HG02798 (cell line): ENCODE measurements at regions not wholly inside any gene's neighbourhood (a gene's known extent, or its start where the extent isn't known, plus 50 kb on each side); places are given as distances from the start of the nearest gene placed in this dataset.
"Not testable (repeated sequence)": the region's sequence is repeated elsewhere in the genome, so short reads cannot be mapped to it uniquely, and the experiment has no call there.

Experiments
- ATAC-seq: cut with Tn5 transposase; IDR thresholded peaks from one replicate; pipeline ENCODE4 v1.9.1; 2021; ENCODE audit warnings: mild to moderate bottlenecking; ENCODE audit not compliant: unreplicated experiment, poor library complexity

DNA sequence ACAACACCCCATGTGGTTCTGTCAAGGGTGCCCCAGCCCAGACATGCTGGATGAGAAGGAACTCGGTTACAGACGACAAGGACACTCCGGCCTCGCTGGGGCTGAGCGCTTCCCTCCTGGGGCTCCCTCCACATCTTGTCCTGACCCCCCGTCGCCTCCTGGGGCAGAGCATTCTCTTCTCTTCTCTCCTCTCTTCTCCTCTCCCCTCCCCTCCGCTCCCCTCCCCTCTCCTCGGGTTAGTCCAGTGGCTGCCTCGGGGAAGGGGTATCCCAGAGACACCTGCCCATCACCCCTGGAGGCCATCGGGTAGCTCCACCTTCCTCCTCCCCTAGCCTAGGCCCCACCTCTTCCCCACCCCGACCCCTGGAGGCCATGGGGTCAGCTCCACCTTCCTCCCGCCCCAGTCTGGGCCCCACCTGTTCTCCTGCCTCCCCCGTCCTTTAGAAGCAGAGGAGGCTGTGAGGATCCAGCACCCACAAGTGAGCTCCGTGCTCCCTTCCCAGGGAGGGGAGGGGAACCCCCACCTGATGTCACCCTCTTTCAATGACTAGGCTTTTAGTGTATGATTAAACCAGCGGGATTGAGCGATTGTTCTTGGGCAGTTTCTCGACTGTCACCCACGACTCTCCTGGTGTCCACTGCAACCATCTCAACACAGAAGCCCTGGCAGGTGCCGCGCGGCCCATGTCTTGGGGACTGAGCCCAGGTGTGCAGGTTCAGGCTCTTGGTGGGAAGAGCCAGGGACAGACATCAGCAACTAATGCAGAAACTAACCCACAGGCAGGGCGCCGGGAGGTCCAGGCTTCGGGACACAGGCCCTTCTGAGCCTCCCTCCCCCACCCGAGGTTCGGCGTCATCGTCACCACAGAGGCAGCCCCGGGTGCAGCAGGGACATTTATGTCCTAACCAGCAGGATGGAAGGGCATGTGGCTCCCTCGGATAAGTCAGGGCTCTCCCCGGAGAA, 330.4 kb downstream of the ADGRD1 start:
- ATAC-seq, result not testable (repeated sequence)

DNA sequence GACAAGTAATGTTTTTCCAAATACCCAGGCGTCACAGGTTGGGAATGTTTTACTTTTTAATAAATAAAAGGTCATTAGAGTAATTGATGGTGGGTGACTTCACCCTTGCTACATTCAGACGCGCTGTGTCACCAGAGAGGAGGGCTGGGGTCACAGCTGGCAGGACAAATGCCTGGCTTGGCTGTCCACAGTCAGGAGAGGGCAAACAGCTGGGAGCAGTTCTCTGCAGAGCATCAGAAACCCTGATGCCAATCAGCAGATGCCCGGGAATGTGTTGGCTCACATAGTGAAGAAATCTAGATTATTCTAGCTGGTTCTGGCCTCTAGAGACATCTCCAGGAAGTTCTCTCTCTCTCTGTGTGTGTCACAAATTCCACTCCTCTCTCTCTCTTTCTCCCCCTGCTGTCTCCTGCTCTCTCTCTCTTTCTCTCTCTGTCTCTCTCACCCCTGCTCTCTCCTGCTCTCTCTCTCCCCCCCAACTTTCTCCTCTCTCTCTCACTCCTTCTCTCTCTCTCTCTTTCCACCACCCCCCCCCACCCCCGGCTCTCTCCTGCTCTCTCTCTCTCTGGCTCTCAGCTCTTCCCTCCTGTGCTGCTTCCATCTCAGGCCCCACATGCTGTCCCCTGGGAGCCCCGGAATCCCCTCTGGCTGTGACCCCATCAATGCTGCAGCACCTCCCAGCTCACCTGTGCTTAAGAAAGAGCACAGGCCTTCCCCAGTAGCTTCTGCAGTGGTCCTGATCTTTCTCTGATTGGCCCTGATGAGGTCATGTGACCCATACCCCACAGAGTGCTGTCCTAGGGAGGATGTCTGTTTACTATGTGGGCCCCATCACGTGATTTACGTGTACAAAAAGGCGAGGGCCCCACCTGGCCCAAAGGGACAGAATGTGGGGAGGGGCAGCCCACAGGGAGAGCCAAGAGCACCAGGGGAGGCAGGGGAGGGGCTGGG, 331.5 kb downstream of the ADGRD1 start:
- not testable (repeated sequence) for ATAC-seq

DNA sequence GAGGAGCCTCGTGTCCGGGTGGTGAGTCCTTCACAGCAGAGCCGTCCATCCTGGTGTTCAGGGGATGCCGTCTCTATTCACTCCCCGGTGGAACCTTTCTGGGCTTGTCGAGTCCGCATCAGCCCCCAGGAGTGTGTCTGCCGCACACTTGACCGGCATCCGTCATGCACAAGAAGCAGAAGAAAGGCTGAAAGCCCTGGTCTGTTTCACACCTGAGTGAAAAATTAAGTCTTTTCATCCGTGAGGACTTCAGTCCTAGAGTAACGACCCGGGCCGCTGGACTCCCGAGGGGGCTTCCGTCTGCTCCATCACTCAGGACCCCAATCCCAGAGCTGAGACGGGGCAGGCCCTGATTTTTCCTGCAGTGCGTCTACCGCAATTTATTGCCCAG, 332.2 kb downstream of the ADGRD1 start:
- not testable (repeated sequence) for ATAC-seq

DNA sequence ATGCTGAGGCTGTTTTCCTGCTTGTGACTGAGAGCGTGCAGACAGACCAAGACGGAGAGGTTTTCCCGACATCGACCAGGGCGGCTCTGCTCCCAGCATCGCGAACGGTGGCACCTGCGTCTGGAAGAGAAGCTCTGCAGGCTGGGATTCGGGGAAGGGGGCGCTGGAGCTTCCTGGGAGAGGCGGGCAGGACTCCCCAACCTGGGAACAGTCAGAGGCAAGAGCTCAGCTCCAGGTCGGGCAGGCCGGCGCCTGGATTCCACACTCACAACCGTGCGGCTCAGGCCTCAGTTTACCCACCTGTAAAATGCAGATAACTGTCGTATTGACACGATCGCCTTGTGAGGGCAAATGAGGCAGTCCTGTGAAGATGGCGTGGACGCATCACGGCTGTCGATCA, 332.6 kb downstream of the ADGRD1 start:
- ATAC-seq, result not testable (repeated sequence)

DNA sequence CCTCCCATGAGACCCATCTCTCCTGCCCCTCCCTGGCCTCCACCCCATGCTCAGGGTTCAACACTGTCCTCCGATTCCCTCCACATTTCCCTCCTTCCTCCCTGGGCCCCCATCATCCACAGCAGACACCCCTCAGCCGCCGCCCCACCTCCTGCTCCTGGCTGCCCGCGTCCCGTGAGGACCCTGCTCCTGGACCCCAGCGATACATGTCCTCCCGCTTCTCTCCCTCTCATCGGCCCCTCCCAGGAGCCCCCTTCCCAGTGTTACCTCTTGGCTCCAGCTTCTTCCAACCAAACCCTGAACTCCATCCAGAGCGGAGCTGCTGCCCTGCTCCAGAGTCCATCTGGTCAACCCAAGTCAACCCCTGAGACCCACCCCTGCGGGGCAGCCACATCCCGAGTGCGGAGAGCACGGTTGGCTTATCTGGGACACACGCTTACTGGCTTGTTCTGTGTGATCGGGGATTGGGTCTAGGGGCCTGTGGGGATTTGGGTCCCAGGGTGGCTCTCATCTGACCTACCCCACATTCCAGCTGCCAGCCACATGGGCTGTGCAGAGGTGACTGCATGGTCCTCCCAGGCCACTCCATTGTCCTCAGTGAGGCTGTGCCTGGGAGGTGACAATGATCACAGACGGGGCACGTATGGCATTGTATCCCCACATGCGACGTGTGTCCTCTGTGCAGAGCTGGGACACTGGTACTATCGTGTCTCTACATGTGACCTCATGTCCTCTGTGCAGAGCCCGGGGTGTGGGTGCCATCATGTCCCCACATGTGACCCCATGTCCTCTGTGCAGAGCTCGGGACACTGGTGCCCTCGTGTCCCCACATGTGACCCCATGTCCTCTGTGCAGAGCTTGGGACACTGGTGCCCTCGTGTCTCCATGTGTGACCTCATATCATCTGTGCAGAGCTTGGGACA, 333.6 kb downstream of the ADGRD1 start:
- ATAC-seq, result no peak

DNA sequence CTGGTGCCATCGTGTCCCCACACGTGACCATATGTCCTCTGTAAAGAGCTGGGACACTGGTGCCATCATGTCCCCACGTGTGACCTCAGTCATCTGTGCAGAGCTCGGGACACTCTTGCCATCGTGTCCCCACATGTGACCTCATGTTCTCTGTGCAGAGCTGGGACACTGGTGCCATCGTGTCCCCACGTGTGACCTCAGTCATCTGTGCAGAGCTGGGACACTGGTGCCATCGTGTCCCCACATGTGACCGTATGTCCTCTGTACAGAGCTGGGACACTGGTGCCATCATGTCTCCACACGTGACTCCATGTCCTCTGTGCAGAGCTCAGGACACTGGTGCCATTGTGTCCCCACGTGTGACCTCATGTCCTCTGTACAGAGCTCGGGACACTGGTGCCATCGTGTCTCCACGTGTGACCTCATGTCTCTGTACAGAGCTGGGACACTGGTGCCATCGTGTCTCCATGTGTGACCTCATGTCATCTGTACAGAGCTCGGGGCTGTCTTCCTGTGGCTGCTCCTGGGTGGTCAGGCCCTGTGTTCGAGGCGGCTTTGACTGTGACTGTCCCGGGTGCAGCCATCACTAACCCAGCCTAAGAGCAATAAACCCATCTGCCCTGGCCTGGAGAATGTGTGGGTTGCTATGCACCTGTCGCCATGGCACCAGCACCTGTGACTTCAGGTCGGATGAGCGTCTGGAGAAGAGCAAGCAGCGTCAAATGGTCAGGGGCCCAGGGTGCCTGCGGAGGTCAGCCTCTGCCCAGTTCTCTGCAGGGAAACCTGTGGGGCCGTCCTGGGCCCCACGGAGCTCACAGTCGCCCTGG, 334.4 kb downstream of the ADGRD1 start:
- no peak for ATAC-seq

DNA sequence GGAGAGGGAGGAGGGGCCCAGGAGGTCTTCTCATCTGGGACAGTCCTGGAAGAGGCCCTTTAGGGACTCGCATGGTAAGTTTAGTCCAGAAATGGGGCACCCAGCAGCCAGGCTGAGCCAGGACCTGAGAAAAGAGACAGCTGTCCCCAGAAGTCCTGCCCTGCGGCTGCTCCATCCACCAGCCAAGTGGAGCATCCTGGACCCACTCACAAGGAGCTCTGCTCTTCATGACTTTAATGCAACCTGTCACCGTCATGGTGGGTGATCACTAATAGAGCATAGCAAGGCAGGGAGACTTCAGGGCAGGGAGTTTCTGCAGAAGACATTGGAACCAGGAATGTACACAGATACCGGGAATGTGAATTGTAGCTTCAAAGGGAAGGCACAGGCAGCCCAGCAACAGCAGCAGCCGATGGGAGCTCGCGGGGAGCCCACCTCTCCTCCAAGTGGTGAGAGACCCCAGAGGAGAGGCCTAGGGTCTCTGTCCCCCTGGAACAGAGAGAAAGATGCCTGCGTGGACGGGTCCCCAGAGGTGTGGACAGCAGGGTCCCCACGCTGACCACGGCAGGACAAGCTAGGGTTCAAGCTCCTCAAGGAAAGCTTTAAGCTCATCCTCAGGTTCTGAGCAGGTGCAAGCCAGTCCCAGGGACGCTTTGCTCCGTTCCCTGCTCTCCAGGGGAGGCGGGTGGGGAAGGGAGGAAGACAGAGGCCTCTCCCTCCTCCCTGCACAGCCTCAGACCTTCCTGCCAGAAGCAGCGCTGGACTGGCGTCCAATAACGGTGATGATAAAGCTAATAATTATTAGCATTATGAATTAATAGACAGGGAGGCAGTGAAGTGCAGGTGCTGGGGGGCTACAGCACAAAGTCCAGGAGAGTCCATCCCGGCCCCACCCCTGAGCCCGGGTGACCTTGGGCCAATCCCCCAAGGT, 335.3 kb downstream of the ADGRD1 start:
- not testable (repeated sequence) for ATAC-seq

DNA sequence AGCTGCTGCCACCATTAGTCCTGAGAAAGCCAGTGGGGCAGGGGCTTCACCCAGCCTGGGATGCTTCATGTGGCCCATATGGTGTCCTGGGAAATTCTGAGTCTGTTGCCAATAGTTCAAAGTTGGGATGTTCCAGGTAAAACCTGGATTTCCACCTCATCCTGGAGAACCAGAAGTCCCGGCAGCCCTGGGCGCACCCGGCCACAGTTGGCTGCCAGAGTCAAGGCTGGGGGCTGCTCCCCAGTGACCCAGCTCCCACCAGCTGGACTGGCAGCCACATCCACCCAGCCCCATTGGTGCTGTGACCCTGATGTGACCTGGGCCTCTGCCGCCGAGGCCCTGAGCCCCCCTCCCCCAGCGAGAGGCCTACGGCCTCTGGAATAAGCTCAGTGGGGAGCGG, 336.1 kb downstream of the ADGRD1 start:
- not testable (repeated sequence) for ATAC-seq

DNA sequence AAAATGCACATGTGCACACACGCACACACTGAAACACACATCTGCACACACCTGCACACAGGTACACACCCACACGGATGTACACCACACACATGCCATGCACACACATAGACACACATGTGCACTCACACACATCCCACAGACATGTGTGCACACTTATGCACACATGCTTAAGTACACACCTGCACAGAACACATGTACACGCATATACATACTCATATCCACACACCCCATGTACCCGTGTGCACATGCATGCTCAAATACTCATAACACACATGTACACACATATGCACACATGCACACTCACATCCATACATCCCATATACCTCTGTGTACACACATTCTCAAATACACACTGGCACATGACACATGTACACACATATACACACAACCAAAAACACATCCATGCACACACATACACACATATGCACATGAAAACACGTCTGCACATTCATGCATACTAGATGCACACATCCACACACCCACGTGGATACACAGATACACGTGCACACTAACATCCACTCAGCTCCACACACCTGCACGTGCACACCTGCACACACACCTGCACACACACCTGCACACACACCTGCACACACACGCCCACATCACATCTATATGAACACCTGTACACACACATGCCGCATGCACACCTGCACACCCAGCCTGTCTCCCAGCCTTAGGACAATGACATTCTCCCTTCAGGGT, 336.7 kb downstream of the ADGRD1 start:
- ATAC-seq, result no peak

DNA sequence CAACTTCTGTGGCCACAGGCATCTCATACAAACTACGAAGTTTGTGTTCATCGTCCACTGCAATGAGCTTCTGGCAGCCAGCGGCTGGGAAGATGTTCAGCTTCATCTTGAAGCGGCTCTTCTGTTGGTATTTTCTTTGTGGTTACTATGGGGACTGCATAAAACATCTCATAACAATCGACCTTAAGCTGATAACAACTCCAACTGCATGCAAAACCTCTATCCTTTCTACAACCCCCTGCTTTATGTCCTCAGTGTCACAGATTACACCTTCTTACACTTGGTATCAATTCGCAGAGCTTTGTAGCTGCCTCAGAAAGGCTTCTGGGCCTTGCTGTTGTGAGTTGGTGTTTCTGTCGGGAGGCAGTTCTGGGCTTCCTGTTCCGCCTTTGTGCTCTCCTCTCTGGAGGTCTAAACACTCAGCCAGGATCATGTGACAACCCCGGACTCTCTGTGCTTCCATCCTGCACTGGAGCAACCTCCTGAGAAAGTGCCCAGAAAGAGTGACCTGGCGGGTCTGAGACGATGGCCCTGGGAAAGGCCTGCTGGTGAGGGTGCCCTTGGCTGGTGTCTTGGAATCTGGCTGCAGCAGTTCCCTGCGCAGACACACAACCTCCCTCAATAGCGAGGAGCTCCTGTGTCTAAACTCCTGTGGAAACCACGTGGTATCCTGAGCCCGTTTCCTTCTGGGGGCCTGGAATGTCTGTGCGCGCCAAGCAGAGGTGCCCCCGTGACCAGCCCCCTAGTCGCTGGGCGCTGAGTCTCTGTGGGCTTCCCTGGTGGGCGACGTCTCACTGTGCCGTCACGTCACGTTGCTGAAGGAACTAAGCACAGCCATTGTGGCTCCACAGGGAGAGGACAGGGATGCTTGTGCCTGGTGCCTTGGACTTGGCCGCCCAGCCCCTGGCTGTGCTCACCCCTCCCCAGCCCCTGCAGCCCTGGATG, 339.6 kb downstream of the ADGRD1 start:
- ATAC-seq, result not testable (repeated sequence)

DNA sequence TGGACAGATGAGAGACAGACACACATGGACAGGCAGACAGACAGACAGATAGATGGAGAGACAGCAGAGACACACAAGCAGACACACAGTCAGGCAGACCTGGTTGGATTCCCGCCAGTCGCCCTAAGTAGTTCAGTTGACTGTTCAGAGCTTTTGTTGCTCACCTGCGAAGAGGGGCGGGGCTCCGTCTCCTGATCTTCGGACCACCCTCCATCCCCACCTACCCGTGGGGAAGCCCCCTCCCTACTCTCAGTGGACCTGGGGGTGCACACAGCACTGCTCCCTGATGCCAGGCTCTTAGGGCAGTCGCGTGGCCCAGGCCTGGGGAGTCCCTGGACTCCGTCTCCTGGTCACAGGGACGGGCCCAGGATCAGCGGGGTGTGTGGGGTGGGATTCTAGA, 341.0 kb downstream of the ADGRD1 start:
- not testable (repeated sequence) for ATAC-seq

DNA sequence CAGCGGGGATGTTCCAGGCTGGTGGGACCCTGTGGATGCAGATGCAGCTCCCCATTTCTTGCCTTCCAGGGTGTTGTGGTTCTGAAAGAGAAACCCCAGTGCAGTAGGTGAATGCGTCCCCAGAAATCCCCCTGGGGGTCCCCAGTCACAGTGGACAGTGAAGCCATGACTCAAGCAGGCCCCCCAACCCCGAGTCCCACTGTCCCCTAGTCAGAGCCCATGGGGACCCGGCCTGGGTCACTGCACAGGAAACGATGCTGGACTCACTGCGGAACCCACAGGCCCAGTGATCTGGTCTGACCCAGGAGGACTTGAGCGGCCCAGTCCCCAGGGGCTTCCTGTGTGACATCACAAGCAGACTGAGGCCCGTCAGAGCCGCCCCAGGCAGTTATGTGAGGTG, 341.4 kb downstream of the ADGRD1 start:
- not testable (repeated sequence) for ATAC-seq

DNA sequence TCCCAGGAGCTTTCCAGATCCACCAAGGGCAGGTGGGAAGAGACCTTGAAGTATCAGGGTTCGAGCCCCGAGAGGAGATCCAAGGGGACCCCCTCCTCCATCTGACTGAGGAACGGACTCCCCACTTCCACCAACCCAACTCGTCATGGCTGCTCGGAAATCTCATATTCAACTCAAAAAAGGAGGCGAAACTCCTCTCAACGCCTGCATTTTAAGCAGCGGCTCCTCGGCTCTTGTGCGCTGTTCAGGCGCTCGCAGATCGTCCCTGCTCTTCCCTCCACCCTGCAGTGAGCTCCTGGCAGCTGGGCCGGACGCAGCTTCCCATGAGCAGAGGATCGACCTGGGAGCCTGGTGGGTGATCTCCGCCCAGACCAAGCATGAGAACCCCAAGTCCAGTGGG, 341.9 kb downstream of the ADGRD1 start:
- not testable (repeated sequence) for ATAC-seq

DNA sequence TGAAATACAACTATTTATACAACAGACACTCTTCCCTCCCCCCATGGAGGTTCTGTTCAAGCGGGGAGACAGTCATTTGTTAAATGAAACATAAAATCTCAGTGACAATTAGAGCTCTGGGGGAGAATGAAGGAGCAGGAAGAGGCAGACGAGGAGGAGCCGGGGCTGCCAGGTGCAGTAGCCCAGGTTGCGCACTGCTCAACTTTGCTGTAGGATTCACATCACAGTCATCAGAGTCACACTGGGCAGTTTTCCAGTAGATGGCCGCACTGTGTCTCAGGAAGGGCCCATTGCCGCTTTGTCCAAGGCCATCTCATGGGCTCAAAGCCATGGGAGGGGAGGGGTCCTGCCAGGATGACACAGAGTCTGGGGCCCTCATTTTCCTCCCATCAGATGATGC, 342.4 kb downstream of the ADGRD1 start:
- not testable (repeated sequence) for ATAC-seq

DNA sequence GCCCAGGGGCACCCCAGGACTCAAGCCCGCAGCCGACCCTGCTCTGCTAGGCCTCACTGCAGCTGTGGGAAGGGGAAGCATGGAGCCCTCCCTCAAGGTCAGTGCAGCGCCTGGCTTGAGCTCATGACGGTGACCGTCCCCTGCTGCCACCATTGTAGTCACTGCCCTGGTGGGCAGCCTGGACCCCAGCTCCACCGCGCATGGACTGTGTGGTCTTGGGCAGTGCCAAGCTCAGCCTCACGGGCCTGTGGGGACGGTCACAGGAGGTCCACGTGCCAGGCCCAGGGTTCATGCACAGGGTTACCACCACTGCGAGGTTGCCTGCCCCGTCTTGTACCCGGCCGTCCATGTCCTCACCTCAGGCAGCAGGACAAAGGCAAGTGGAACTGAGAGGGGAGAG, 342.9 kb downstream of the ADGRD1 start:
- not testable (repeated sequence) for ATAC-seq
